NCI-H2107 treated with DMSO at 0.1 percent for 48 hours (cell line): ENCODE measurements at regions not wholly inside any gene's neighbourhood (a gene's known extent, or its start where the extent isn't known, plus 50 kb on each side); places are given as distances from the start of the nearest gene placed in this dataset.

Experiments used
- DNase-seq: peaks from one replicate; lab custom pipeline; 2025; ENCODE audit not compliant: unreplicated experiment; lab: John Stamatoyannopoulos, UW

DNA sequence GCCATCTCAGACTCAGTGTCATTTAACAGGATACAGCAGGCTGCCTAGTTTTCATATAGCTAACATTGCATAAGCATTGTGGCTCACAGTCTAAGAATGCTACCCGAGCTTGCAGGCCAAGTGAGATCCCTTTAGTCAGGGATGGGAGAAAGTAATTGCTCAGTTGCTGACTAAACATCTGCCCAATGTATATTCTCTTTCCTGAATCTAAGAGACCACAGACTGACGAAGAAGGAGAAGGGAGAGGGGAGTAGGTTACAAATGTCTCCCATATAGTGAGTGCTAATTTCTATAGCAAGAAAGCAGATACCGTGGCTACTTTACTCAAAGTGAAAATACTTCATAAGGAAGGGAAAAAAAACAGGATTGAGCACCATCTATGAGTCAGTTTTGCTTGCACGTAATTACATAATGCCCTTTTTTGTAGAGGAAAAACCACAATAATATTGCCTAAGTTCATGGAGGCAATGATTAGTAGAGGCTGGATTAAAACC, 453.9 kb downstream of the COG6 start:
- no peak for DNase-seq

DNA sequence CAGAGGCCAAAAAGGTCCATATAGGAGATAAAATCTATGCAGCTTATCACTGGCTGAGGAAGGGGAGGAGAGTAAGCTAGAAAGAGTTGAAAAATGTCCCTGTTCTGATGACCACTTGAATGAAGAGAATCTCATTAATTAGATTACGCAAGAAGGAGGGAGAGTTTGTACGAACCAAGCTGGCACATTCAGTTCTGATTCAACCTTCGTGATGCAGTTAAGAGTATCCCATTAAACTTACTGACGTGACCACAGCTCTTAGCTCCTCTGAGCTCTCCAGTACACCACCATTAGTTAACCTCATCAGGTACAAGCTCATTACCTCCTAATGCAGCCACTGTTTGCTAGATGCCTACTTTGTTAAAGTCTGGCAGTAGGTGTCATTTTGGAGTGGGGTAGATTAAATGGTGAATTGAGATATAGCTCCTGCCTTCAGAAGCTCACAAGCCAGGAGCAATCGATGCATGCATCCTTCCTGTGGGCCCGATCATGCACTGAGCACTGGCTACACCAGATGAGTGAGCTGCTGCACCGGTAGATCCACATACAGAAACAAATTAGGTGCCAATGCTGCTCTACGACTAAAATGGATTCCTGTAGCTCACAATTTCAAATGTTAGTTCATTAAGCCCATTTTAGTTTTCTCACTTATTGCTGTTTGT, 458.3 kb downstream of the COG6 start:
- no peak for DNase-seq

DNA sequence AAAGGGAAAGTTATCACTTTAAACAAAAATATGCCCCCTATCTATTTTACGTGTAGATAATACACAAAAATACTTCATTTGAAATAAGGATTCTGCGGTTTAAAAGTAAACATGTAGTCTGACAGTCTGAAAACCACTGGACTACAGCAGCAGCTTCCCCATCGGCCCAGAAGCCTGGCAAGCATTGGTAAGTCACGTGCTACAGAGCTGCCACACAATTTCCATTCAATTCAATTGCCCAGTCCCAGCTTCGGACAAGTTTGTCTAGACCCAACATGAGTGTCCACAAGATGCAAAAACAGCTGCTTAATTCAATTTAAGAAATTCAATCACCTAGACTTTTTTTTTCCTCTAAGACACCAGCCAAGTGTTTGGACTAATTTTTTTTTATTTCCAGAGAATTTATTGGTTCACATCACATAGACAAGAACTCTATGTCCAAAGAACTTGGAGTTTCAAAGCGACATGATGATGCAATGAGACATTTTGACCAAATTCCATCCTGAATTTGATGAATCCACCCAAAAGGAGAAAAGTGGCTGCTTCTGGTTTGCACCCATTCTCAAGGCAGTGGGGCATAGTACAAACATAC, 458.9 kb downstream of the COG6 start:
- DNase-seq: no peak

DNA sequence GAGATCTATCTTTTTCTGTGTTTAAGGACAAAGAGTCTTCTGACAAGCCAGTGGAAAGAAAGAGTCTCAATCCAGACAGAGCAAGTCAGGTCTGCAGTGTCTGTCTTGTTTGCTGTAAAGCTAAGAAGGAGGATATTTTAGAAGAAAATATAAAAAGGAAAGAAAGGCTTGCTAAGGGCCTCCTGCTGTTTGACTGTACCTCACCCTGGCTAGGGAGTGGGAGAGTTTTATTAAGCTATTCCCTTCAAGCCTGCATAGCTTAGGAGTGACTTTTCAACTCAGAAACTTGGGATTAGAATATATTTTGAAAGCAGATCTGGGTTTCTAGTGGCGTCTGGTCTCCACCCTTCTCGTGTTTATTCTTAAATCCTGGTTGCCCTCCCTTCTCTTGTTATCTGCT, 460.0 kb downstream of the COG6 start:
- no peak for DNase-seq

DNA sequence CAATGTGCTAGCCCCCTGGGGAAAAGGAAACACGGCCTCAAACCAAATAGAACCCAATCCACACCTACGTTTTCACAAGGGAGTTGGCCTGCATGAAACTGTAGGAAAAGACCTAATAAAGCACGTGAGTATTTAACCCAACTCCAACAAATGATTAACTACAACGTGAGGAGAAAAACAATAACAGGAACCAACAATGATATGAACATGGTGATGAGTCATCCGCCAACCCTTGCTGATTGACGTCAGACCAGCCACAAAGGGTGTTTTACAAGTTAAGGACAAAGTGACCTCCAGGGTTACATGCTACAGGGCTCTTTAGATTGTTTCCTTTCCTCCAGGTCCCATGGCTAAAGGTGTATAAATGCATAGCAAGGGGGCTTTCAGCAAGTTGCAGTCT, 460.5 kb downstream of the COG6 start:
- no peak for DNase-seq

DNA sequence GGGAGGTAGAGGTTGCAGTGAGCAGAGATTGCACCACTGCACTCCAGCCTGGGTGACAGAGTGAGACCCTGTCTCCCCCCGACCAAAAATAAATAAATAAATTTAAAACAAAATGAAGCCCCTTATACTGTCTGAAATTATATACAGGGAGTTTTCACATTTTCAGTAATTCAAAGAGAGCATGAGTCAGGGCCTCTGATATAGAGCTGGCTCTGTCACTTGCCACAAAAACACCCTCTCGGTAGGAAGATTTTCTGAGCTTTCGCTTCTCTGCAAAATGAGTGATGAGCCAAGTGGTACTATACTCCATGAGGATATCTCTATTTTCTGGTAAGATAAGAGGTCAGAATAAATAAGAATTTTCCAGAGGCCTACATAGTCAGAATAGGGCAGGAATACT, 462.9 kb downstream of the COG6 start:
- DNase-seq: no peak

DNA sequence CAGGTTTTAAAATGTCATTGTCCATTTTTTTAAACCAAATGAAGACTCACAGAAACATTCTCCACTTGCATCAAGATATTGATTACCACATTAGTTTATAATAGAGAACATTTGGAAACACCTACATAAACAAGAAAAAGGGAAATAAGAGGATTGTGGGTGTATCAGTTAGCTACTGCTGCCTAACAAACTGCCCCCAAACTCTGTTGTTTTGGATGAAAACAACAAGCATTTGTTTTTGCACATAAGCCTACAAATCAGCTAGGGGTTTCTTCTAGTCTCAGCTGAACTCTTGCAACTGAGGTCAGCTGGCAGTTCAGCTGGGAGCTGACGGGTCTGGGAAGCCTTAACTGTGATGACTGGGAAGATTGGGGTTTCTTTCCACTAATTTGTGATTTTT, 464.4 kb downstream of the COG6 start:
- DNase-seq: no peak

DNA sequence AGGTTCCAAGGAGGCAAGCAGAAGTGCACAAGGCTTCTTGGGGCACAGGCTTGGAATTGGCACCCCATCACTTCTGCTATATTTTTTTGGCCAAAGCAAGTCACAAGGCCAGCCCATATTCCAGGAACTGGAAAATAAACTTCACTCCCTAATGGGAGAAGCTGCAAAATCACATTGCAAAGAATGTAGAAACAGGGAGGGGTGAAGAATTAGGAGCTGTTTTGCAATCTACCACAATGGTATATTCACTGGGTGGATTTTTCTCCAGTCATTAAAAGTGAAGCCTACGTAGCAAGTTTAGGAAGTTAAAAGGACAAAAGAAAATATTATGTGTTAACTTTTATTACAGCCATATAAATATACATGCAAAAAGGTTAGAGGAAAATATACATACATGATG, 464.8 kb downstream of the COG6 start:
- DNase-seq: no peak

DNA sequence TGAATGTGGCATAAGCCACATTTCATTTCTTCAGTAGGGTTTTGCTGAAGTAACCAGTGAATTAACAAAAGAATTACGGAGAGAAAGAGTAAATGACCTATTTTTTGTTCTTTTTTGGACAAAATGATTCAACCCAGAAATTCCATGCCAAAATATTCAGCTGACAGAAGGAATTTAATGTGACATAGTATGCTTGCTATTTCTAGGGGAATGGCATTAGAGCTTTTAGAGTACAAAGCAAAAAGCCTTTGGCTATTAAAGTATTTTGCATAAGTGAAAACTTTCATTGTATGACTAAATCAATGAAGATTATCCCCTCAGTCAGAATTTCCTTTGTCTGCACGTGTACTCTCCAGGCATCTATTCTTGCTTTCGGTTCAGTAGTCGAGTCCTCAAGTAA, 465.3 kb downstream of the COG6 start:
- no peak for DNase-seq

DNA sequence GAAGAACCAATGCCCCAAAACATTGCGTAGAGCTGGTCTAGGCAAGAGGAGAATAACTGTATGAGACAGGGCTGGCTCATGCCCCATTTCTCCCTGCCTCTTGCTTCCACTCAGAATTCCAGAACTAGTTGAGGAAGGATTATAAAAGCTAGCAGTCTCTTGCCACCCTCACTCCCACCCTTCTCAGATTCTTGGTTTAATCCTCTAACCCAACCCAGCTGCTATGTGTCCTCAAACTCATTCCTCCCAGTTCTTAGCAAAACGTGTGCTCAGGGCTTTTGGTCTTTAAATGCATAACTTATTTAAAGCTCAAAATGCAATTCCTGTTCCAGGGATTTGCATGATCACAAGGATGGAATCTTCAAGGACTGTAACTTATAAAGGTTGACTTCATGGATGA, 466.3 kb downstream of the COG6 start:
- no peak for DNase-seq

DNA sequence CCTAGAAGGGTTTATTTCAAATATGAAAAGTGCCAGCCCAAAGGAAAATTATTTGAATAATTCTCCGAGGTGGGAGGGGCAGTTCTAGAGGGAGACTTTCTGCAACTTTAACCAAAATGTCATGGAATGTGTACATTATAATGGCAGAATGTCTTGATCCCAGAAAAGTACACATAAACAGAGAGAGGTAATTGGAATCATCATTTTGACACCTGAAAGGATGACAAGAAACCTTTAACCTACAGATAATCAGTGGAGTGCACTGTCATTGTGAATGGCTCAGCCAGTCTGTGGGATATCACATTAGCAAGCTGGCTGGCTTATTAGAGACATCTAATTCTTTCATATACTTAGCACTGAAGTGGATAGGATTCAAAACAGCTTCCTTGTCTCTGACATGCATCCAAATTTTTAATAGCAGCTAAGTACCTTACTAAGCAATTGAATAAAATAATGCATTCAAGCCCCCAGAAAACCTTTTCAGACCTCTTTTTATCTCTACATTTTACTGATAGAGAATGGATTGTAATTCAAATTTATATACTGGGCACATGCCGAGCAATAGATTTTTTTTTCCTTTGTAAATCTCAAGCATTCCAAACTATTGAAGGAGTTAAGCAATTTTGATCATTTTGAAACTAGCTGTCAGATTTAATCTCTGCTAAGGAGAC, 468.6 kb downstream of the COG6 start:
- DNase-seq: no peak

DNA sequence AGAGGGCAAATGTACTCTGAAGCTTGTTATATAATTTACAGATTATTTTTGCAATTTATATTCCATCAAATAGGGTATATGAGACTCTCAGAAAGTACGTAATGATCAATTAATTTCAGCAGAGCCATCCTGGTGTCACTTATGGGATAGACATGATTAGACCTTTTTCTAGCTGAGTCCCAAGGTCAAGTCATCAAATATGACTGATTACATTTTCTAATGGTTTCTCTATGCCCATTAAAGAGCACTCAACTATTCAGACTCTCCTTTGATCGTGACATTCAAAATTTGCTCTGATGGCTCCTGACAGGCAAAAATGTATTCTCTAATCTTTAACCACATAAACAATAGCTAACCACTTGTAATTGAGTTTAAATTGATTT, 469.2 kb downstream of the COG6 start:
- no peak for DNase-seq

DNA sequence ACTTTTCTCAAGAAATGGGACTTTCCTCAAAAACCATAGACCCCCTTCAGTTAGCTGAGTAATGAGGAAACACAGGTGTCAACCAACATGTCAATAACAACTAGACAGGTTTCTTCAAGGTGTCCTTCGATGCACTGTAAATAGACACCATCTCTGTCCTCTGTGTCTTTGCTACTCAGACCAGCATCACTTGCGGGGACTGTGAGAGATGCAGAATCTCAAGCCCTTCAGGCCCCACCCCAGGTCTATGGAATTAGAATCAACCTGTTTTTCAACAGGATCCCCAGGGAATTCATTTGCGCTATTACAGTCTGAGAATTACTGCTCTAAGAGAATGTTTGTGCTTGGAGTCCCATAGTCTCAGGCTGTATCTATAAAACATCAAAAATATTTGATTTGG, 469.9 kb downstream of the COG6 start:
- no peak for DNase-seq

DNA sequence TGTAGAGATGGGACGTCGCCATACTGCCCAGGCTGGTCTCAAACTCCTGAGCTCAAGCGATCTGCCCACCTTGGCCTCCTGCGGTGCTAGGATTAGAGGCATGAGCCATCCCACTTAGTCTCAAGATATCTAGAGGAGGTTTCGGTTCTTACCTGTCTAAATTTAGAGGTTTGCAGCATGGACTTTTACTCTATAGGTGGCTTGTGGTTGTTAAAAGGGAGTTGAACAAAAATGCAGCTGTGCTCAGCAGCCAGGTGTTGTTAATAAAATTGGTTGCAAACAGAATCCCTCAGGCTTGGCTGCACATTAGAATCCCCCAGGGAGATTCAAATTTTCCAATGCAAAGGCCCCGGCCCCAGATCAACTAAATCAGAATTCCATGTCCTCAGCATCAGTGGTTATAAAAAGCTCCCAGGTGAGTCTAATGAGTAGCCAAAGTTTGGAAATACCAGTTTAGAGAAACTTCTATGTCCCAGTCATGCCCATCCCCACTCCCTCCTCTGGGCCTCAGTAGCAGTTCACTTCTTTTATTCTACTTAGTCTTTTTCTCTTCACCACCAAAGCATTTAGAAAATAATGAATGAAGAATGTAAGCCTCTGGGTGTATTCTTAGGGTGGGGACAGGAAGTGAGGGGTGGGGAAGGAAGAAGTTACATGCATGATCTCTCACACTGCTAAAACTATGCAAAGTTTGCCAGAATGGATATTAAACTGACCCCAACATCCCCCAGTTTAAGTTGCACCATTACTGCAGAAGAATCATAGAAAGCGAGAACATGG, 471.0 kb downstream of the COG6 start:
- peak; percentile 33 for DNase-seq

DNA sequence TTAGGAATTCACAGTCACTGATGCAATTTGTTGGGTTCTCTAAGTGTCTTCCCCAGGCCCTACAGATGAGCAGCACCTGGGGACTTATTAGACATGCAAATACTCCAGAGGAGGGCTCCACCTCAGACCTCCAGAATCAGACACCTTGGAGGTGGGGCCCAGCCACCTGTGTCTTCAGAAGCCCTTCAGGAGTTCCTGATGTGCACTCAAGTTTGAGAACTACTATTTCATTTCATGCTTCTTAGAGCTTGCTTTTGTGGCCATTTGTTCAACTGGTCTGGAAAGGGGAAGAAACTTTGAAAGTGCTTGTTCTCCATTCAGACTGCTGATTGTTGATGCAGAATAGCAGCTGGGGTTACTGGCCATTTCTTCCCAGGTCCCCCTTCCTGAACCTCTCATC, 472.0 kb downstream of the COG6 start:
- no peak for DNase-seq

DNA sequence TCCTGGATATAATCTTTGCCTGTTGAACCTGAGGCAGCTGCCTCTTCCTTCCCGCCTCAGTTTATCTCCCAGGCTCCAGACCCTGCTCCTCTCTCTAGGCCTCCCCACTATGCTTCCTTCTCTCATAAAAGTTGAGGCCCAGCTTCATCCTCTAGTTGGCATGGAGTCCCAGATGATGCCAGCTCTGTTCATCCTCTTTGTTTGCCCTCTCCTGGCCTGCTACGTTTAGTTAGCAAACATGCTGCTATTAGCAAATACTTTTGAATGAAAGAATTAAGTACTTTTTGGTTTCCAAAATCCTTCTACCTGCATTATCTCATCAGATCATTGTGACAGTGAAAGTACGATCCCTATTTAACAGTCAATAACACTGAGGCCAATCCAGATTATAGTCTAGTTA, 472.5 kb downstream of the COG6 start:
- no peak for DNase-seq

DNA sequence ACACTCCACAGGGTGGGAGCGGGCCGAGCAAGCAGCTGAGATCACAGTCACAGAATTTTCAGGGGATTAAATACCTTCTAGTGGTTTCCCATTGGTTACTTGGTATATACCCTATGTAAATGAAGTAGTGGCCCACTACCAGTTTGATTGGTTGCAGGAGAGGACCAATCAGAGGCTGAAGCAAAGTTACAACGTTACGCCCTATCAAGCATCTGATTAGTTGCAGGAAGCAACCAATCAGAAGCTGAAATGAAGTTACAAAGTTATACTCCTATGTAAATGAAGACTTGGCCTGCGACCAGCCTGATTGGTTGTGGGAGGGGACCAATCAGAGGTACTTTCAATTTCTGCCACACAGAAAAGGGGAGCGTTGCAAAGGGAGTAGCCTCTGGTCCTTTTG, 474.0 kb downstream of the COG6 start:
- DNase-seq: no peak

DNA sequence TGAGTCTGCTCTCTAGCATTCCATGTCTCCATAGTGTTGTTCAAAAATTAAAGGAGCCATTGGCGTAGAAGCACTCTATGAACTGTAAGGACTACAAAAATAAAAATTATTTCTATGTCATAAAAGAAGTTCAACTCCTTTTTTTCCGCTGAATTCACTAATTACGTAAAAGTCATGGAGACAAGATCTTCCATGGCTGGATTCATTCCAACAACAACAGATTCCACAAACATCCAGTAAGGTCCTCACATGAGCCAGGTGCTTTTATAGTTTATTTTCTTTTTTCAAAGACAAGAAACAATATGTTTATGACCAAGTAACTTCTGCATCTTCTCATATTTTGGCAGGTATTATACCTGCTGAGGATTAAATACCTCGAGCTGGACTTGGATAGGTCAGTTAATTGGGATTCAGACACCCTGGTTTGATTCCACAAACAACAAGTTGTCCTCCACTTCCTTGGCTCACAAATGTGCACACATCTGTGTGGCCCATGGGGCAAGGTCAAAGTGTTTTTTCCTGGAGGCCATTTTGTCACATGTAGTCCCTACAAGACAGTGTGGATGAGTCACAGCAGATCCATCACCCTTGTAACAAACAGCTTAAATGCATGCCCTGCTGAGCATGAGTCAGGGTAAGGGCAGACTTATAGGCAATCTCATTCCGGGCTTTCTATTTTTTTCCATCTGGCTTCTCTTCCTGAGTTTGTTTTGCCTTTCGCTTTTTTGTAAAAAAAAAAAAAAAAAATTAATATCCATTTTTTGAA, 475.6 kb downstream of the COG6 start:
- DNase-seq: no peak

DNA sequence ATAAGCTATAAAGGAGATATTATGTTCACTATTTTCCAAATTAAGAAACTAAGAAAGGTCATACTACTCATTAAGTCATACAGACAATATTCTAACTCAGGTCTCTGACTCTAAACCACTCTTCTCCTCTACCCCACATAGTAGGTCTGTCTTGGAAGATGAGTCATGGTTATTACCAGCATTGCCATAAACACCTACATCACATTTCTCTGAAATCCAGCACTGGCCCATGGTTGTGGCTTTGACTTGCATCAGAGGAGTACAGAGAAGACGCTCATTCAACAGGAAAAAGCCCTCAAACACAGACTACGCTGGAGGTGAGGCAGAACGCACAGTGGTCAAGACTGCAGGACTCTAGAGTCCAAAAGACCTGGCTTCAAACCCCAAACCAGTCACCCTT, 476.8 kb downstream of the COG6 start:
- no peak for DNase-seq

DNA sequence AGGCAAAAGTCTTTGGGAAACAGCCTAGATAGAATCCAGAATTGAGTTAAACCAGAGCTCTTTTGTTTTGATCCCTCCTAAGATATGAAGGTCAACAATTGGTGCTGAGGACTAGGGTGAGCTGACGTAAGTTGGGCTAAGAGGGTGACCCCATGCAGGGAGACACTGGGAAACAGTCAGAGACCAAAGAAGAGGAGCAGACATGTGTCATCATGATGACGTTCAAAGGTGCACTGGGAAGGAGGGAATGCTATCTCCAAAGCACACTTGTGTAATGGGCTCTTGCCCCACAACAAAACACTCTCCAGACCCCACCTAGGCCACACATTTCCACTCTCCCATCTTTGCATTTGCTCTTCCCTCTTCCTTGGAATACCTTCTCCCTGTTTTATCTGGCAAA, 481.4 kb downstream of the COG6 start:
- DNase-seq: no peak

DNA sequence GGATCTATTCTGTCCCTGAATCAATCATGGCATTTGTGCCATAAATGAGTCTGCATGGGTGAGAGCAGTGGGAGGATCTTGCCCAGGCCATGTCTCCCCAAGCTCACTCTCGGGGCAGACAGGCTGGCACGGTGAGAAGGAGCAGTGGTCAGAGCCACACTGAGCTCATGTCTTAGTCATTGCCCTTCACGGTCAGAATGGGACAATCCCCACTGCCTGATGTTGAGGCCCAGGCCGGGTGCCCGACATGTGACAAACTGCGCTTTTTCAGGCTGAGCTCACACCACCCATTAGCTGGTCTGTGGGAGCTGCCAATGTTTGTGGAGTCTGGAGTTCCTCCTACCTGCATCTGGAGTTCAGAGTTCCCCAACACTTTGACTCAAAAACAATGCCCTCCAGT, 481.9 kb downstream of the COG6 start:
- no peak for DNase-seq
